Lung (tissue), 11 donors: ENCODE measurements at regions not wholly inside any gene's neighbourhood (a gene's known extent, or its start where the extent isn't known, plus 50 kb on each side); places are given as distances from the start of the nearest gene placed in this dataset.

Experiments used
- ATAC-seq: fragments of 200-7000 bp; cut with Tn5 transposase; one replicate; pipeline ENCODE4 v1.9.1; 2020; ENCODE audit warnings: moderate number of reproducible peaks; ENCODE audit not compliant: insufficient read depth, low FRiP score
- DNase-seq, 3 donors: peaks; one replicate each; pipeline ENCODE4 v3.0.0-alpha.2; 2013 to 2017
- H3K27ac ChIP-seq, 2 donors: one replicate each; pipeline ENCODE4 v1.5.1; 2013; ENCODE audit warnings: mild to moderate bottlenecking in 2 of 2, moderate library complexity in 2 of 2, control low read depth in 1 of 2, inconsistent platforms in 1 of 2, low read depth in 1 of 2, low read length in 1 of 2
- H3K27me3 ChIP-seq, 3 donors: one replicate each; pipeline ENCODE4 v1.5.1; 2013; ENCODE audit warnings: low read length in 2 of 3; ENCODE audit not compliant: control insufficient read depth in 3 of 3, insufficient read depth in 3 of 3
- H3K36me3 ChIP-seq, 4 donors: one replicate each; pipeline ENCODE4 v1.5.1; 2013; ENCODE audit warnings: low read length in 4 of 4, mild to moderate bottlenecking in 1 of 4, moderate library complexity in 1 of 4; ENCODE audit not compliant: control insufficient read depth in 4 of 4, insufficient read depth in 4 of 4
- H3K4me1 ChIP-seq, 5 donors: one replicate each; pipeline ENCODE4 v1.5.1; 2013; ENCODE audit warnings: low read length in 5 of 5, mild to moderate bottlenecking in 2 of 5, moderate library complexity in 1 of 5; ENCODE audit not compliant: control insufficient read depth in 5 of 5, insufficient read depth in 5 of 5
- H3K4me3 ChIP-seq: one replicate; pipeline ENCODE4 v1.5.1; 2013; ENCODE audit warnings: mild to moderate bottlenecking, control low read depth, moderate library complexity
- H3K9ac ChIP-seq, 2 donors: one replicate each; pipeline ENCODE4 v1.5.1; 2013; ENCODE audit warnings: low read length in 2 of 2, control low read depth in 1 of 2; ENCODE audit not compliant: insufficient read depth in 1 of 2
- H3K9me3 ChIP-seq, 4 donors: one replicate each; pipeline ENCODE4 v1.5.1; 2013; ENCODE audit warnings: low read length in 3 of 4, mild to moderate bottlenecking in 1 of 4, moderate library complexity in 1 of 4; ENCODE audit not compliant: control insufficient read depth in 4 of 4, insufficient read depth in 3 of 4
- CTCF ChIP-seq: IDR thresholded peaks from 2 replicates; pipeline ENCODE4 v1.5.1; 2012; ENCODE audit warnings: mild to moderate bottlenecking; ENCODE audit errors: control extremely low read depth, extremely low read depth
- WGBS, 2 donors: extraction: QIAGEN DNeasy Blood & Tissue Kit; methylation state at CpG; one replicate each; pipeline ENCODE4 v1.1.7; 2013; 5-methylcytosine and 5-hydroxymethylcytosine counted together
- donor health status: control.
- donor health status: control.
- donor health status: Bipolar disorder and iron deficiency.
- donor health status: healthy.
- donor health status: DM: yes; HTN: yes; CAD: no.

GRCh38 chr9:23526806-23527205, 299.2 kb downstream of the ELAVL2 start:
- DNase-seq (no peak), ATAC-seq (no peak)
- Histone ChIP-seq H3K9ac (no peak overlapping the region), H3K4me1 (no peaks in the 10 kb centered on the region), H3K27ac (no peak overlapping the region), H3K4me3 (no peak overlapping the region), H3K9me3 (no peaks in the 10 kb centered on the region), H3K27me3 (no peaks in the 10 kb centered on the region), H3K36me3 (no peaks in the 10 kb centered on the region)
- no peak for TF ChIP-seq CTCF

- Histone ChIP-seq H3K27me3 (no peaks in the 10 kb centered on the region), H3K27ac (no peak overlapping the region), H3K4me3 (no peak overlapping the region), H3K36me3 (no peaks in the 10 kb centered on the region), H3K4me1 (peaks cover 0 to 5% (median 0%) of the 10 kb centered on the region in 5 donors), H3K9ac (no peak overlapping the region), H3K9me3 (no peaks in the 10 kb centered on the region)
- DNase-seq = no peak
- no peak for ATAC-seq
- WGBS, 2 donors = 81 to 83% methylated on average over 2 of the region's 2 CpGs
- no peak for TF ChIP-seq CTCF
Measured at GRCh38 chr9:23532282-23532681, 293.8 kb downstream of the ELAVL2 start.

GRCh38 chr9:23537192-23538066, 288.6 kb downstream of the ELAVL2 start:
- ATAC-seq (no peak), DNase-seq (peak in 1 of 3 donors; percentile 11)
- Histone ChIP-seq H3K4me1 (peaks cover 0 to 18% (median 0%) of the 10 kb centered on the region in 5 donors), H3K4me3 (no peak overlapping the region), H3K36me3 (no peaks in the 10 kb centered on the region), H3K9me3 (no peaks in the 10 kb centered on the region), H3K27me3 (no peaks in the 10 kb centered on the region), H3K9ac (no peak overlapping the region), H3K27ac (no peak overlapping the region)
- TF ChIP-seq CTCF = no peak
- whole genome bisulfite sequencing, 2 donors = 17 to 29% methylated on average over 17 of the region's 17 CpGs
